HG03521 (cell line): ENCODE measurements at regions not wholly inside any gene's neighbourhood (a gene's known extent, or its start where the extent isn't known, plus 50 kb on each side); places are given as distances from the start of the nearest gene placed in this dataset.
A peak's percentile ranks its signal among the peaks of the same experiment; 100 is the strongest.

ENCODE experiments used
- ATAC-seq: cut with Tn5 transposase; IDR thresholded peaks from one replicate; pipeline ENCODE4 v1.9.1; 2021; ENCODE audit warnings: mild to moderate bottlenecking, moderate library complexity; ENCODE audit not compliant: unreplicated experiment

DNA sequence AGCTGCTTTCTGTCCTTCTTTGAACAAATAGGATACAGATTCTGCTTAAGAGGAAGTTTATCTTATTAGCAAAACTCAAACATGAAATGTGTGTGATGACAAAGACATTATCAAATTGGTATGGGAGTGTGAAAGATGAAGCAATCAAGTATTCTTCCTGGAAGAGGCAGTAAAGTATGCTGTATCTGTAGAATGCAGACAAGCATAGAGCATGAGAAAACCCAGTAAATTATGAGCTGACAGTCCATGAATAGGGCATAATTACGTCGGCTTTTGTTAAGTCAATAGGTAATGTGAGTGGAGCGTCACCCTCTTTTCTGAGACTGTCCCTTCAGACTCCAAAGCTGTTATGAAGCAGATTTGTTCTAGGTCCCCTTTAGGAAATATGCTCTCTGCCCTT is 458.6 kb upstream of the NWD2 start:
- no peak for ATAC-seq

DNA sequence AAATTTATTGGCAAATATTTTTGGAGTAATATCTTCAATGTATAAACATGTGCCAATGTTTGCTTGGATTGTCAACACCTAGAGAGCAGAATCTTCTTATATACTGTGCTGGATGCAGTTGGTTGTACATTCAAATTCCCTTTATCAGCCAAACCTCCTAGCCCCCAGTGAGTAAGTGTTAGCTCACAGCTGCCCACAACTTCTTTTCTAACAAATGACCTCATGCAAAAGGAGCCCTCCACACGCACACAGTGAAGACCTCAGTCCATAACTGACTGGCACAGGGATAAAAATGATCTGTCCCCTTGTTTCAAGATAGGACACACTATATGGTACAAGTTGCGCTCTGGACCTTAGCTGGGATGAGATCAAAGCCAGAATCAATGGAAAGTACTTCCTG is 458.0 kb upstream of the NWD2 start:
- ATAC-seq, result no peak

DNA sequence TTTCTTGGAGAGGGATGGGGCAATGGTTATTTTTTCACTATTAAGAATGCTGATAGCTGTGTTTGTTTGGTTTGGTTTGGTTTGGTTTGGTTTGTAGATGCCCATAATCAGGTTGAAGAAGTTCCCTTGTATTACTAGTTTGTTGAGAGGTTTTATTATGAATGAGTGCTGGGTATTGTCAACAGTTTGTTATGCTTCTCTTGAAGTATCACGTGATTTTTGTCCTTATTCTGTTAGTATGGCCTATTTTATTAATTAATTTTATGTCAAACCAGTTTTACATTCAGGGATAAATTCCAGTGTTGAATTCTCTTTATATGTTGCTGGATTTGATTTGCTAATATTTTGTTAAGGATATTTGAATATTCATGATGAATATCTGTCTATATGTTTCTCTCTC is 449.8 kb upstream of the NWD2 start:
- ATAC-seq, result no peak

DNA sequence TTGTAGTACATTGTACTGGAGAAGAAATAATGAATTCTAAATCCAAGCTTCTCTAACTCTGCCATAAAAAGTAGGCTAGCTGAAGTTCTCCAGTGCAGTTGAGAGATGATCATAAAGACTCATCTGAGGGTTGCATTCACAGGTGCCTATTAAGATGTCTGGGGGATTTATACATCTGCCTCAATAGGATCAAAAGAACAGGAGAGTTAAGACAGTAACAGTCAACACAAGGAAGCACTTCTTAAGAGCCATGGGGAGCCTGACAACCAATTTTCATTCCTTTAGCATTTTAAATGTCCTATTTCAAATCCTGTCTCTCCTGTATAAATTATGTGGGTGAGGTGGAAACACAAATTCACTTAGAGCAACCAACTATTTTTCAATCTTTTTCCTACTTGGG is 432.4 kb upstream of the NWD2 start:
- no peak for ATAC-seq

DNA sequence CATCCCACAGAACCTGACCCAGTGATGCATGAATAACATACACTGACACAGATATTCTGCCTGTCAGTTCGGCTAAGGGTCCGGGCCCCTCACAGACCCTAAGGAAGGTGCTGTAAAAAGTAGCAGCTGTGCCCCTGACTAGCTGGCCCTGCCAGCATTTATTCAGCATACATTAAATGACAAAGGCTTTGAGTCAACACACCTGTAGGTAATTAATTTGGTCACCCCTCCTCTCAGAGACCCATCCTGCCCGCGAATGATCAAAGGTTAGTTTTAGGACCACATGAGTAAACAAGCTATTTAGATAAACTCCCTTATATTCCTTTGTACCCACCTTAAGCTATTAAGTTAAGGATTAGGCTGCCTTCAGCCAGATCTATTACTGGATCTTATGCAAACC is 429.0 kb upstream of the NWD2 start:
- ATAC-seq, result no peak

DNA sequence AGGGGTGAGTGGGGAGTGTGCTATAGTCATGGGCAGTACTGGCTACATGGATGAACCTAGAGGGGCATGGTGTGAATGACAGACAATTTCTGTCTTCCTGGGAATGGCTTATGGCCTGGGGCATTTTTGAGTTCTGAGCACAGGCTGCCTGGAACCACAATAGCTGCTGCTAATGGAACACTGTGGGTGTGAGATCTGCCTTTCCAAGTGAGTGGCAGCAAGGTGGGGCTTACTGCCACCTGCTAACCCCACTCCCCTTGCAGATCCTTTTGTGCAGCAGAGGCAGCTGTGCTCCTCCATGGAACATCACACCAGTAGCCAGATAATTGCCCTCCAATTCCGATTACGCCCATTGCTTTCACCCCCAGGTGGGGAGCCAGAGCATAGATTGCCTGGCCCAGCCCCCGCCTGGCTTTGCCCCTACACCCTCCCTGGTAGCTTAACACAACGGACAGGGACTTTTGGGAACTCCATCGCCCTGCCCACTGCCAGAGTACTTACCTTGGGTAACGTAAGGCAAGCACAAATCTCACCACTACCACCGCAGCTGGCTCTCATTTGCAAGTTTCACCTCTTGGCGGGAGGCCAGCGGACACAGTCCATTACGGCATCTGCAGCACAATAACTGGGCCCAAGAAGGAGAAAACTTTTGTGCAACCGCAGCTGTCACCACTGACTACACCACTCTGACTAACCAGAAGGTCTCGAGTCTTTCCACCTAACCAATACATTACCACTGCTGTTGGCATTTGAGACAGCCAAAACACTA is 421.2 kb upstream of the NWD2 start:
- no peak for ATAC-seq

DNA sequence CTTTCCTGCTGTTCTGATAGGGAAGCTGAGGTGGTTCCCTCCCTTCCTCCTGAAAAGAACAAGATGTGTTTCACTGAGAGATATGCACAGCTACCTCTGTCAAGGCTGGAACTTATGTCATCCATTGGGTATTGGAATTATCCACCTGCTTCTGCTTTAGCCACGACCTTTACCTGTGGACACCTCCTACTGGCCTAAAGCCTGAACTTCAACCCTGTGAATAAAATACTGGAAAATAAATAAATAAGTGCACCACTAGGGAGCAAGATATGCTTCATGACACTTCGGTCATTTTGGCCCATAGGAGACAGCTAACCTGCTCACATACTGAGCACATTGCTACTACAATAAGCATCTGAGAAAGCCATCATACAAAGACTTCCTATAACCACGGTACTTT is 419.9 kb upstream of the NWD2 start:
- ATAC-seq, result peak; percentile 51

DNA sequence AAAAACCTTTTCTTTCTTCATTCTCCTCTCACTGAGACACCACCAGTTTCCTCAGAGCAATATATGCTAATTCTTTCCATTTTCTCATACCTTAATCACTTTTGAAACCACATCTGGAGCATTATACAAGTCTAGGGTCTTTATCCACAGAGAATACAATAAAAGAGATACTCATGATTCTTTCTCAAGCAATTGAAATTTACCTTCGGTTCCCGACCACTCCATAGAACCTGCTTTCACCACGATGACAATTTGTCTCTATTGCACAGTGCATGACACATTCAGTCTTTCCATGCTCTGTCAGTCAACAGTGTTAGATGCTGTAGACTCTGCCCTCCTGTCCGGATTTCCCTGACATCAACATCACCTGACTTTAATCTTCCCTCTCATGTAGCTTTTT is 409.3 kb upstream of the NWD2 start:
- no peak for ATAC-seq

DNA sequence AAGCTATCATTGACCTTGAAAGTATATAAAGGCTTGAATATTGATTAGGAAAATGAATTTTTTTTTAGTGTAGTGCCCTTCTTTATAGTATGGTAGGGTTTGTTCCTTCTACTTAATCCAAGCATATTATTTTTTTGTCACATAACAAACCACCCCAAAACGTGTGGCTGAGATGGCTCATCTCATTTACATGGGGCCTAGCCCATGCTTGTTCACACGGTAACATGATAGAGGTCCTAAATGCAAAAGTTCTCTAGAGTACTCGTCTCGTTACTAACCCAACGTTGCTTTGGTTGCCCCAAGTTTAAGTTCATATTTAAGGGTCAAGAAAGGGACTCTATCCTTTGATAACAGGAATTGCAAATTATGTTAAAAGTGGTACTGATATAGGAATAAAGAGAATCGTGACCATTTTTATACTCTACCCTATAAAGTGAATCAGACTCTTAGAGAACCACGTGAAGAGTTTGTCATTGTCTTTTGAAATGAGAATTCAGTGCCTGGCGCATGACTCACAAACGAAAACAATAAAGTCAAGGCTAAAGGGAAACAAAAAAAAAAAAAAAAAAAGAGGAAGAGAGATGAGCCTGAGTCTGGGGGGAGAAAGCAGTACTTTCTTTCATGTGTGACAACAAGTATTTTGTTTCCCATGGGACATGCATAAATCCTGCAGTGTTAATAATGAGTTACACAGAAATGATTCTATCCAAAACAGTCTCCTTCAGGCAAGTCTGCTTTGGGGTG is 402.8 kb upstream of the NWD2 start:
- no peak for ATAC-seq

DNA sequence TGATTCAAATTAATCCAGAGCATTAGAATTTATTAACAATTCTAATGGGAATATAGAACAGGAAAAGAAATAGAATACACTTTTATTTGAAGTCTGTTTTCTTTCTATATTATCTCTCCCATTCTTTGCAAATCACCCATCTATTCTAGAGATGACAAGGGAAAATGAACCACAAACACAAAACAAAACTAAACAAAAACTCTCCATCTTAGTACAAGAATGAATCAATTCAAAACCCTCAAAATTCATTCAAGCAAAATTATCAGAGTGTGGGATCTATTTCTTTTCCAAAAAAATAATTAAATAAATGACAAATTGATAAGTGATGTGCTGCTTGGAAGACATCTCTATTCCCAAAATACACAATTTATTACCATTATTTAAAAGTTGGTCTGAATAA is 400.1 kb upstream of the NWD2 start:
- ATAC-seq, result no peak

DNA sequence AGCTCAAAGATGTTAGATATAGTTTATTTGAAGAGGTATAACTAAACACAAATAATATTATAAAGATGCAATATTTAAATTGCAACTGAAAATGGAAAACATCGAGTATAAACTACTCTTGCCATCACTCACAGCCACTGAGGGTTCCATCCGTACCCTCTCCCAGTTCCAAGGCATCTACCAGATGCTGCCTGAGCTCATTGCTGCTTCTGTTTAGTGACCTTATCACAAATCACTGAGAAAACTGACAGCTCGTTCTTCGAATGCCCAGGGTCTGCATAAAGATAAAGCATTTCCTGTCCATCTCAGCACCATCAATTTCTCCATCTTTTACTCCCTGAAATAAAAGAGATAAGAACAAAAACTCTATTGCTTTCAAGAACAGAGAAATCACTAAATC is 391.7 kb upstream of the NWD2 start:
- no peak for ATAC-seq

DNA sequence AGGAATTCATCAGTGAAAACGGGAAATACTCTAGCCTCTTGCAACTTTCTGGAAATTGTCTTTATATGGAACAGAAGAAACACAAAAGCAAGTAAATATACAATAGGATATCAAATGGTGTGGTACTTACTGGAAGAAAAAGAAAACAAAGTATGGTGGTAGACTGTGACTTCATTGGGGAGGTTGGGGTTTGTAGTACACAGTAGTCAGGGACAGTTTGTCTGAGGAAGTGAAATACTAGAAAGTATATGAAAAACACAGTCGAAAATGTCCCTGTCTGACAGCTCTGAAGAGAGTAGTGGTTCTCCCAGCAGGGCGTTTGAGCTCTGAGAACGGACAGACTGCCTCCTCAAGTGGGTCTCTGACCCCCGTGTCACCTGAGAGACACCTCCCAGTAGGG is 390.0 kb upstream of the NWD2 start:
- ATAC-seq, result no peak

DNA sequence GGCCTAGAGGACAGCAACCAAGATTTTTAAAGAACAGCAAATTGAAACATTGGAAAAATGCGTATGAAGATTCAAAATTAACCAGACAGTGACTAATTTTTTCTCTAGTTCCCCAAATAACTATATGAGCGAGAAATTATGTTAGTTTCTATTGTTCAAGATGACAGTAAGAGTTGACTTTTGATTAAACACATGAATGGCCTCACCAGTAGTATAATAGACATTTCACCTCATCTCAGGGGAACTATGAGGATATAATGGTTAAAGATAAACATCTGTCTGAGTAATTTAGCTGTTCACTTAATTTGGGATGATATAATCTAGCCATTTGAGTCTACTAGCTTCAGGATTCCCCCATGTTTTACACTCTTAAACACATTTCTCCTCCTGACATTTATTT is 380.9 kb upstream of the NWD2 start:
- no peak for ATAC-seq

DNA sequence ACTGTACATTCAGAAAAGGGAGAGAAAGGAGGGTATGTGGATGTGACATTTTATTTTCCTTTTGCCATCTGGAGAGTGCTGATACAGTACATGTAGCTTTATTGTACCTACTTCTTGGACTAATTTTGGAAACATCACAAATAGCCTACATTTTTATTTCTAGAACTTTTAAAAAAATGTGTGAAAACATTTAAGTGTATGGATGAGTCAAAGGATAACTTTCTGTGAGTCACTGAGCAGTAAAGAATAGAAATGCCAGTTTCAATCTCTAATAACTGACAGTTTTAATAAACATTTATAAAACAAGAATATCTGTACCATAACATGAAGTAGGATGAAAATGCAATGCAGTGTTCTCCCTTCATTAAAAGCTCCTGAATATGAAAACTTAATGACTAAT is 374.4 kb upstream of the NWD2 start:
- no peak for ATAC-seq

DNA sequence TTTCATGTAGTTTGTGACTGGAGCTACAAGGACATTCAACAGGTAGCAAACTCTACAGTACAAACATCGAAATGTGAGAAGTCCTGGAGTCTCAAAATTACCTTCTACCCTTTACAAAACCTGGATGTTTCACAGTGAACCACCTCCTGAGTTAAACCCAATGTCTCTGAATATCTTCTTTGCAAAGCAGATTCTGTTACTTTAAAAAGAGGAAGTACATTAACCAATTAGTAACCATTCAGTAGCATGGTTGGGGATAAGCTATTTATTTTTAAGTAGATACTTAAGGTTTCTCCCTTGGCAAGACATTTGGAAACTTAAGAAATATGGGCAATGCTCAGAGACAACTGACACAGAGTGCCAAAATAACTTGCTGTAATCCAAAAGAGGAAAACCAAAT is 371.9 kb upstream of the NWD2 start:
- no peak for ATAC-seq

DNA sequence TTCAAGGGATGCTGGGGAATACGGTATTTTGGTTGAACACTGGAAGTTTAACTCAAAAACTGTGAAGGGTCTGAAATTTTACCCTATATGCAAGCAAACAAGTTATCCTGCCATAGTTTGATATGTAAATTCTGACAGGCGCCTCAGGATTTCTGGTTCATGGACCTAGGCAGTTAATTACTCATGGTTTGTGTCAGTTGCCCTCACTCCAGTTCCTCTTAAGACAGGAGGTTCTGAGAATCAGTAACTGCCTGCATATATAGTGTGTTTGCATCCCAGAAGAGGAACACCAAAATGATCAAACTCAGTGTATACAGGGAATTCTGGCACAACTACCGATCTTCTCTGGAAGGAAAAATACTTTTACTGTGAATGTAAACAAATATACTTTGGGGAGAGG is 360.4 kb upstream of the NWD2 start:
- no peak for ATAC-seq

DNA sequence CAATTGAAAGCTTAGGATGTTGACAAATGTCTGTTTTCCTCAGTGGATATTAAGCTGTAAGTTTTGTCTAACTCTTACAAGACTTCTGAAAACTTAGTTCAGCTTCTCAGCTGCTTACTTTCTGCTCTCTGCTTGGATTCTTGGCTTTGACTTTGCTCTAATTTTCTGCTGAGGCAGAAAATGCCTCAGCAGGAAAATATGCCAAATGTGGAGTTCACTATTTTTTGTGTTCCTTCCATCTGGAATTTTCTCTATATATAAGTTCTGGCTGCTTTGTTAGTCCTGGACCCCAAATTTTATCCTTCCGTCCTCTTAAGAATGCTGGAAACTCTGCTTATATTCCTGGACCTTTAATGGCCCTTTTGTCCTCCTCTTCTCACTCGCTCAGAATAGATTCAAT is 352.6 kb upstream of the NWD2 start:
- no peak for ATAC-seq

DNA sequence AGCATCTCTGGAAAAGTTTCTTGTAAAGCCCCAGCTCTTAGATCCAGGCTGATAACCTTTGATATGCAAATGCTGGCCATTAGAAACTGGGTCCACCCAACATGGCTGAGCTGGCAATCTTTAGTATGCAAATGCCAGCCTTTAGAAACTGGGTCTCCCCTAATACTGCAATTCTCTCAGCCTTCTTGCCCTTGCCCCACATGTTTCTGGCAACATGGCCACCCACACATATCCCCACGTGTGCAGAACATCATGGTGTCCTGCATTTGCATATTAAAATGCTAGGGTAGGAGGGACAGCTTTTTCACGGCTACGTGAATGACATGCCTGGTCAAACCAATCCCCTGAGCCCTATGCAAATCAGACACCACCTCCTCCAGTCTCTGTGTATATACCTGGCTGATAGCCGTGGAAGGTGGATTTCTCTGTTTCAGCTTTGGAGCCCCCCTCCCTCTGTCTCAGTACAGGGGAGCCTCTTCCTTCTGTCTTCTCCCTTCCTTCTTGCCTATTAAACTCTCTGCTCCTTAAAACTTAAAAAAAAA is 344.0 kb upstream of the NWD2 start:
- no peak for ATAC-seq

DNA sequence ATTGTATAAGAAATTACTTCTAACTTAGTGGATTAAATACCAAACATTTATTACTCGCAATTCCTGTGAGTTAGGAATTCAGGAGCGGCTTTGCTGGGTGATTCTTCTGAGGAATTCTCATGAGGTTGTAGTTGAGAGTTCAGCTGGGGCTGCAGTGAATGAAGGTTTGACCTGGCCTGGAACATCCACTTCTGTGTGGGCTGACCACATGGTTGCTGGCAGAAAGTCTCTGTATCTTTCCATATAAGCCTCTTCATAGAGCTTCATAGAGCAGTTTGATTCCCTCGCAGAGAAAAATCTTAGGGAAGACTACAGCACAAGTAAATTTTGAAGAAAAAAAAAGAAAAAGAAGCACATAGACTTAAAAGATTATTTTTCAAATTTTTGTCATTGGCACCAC is 339.7 kb upstream of the NWD2 start:
- ATAC-seq, result no peak

DNA sequence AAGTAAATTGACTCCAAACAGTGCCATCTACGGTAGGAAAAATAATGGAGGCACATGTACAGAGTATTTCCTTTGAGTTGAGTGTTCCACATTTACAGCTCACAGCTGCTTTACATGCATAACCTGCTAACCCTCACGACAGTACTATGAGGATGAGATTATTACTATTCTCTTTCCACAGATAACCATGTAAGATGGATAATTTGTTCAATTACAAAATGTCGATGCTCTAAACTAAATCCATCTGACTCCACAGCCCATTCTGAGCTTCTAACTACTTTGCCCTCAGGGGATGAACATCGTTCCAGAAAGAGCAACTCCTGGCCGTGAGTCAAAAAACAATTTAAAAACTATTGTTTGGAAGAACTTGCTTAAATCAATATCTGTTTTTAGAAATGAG is 330.4 kb upstream of the NWD2 start:
- ATAC-seq, result no peak

DNA sequence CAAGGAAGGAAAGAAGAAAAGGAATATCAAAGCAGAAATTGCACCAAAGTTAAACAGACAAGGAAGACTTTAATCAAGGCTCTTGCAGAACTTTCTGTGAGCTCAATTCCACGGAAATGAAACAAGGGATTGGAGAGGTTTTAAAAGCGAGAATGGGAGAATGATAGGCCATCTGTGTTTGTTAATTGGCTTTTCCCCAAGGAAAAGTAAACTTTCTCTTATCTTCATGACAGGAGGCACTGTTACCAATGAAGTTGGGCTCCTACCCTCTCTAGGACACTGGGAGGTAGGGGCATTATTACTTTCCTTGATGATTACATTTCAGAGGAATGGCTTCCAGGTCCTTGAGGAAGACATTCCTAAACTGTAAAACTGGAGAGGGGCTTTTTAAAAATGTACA is 328.8 kb upstream of the NWD2 start:
- no peak for ATAC-seq

DNA sequence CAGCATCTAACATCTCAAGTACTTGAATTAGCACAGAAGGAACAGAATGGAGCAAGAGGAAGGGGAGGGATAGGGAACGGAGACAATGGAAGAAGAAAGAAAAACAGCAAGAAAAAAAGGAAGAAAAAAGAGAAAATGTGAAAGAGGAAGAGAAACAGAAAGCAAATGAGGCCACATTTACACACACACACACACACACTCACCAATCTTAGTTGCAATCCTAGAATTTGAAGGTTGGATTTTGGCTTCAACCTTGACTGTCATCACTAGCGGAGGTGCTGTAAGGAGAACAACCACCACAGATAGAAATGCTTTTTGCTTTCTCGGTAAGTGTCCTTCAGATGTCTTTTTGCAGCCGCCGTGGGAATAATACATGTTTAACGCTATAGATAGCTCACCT is 327.1 kb upstream of the NWD2 start:
- no peak for ATAC-seq
